Colon (tissue), 2 donors: ENCODE measurements at regions not wholly inside any gene's neighbourhood (a gene's known extent, or its start where the extent isn't known, plus 50 kb on each side); places are given as distances from the start of the nearest gene placed in this dataset.
"Not testable (repeated sequence)": the region's sequence is repeated elsewhere in the genome, so short reads cannot be mapped to it uniquely, and the experiment has no call there.

Experiments used
- FAIRE-seq: peaks from 2 replicates; lab custom pipeline; 2012; peaks lifted over from hg19 to GRCh38; lab: Jason Lieb, UNC
- donor health status: control.
- donor health status: control.

- FAIRE-seq: no peak
These were observed 391.6 kb upstream of the FKBP1C start for GRCh38 chr6:62819640-62820039.

- FAIRE-seq: no peak
These were observed 402.5 kb upstream of the FKBP1C start for GRCh38 chr6:62808565-62809293.

DNA sequence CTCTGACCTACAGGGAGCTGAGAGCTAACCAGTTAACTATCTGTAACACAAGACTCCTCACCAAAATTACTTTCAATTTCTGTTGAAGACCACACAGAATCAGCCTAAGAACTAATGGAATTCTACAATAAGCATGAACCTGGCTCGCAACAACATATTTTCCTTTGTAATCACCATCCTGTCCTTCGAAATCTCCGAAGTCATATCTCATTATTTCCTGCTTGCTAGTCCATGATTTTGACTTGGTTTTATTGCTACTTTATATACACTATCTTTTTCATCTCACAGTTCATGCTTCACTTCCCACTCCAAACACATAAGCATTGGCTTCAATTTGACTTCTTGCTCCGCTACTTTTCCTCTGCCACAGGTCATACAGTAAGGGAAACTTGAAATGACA lies 405.8 kb upstream of the FKBP1C start:
- no peak for FAIRE-seq

- no peak for FAIRE-seq
These were observed 408.2 kb upstream of the FKBP1C start for GRCh38 chr6:62803094-62803493.

DNA sequence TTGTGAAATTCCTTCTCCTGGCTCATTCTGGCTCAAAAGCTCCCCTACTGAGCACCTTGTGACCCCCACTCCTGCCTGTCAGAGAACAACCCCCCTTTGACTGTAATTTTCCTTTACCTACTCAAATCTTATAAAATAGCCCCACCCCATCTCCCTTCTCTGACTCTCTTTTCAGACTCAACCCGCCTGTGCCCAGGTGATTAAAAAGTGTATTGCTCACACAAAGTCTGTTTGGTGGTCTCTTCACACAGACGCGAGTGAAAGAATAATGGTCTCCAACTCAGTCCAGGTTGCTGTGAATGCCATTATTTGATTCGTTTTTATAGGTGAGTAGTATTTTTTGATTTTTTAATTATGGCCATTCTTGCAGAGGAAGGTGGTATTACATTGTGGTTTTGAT lies 414.1 kb upstream of the FKBP1C start:
- FAIRE-seq: no peak

- no peak for FAIRE-seq
These were observed 435.7 kb upstream of the FKBP1C start for GRCh38 chr6:62775427-62776022.

- FAIRE-seq: not testable (repeated sequence)
These were observed 445.1 kb upstream of the FKBP1C start for GRCh38 chr6:62766174-62766573.

DNA sequence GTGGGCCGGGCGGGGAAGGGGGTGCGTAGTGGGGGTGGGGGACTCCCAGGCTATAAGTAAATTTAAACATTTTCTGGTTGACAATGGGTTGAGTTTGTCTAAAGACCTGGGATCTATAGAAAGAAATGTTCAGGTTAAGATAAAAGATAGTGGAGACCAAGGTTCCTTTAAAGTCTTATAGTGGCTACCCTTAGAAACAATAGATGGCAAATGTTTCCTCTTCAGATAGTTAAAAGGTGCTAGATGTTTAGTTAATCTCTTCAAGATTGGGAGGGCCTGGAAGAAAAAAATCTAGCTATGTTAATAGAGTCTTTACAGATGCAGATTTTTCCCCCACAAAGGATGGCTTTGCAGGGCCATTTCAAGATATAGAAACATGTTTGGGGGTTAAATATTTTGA lies 446.4 kb upstream of the FKBP1C start:
- no peak for FAIRE-seq

GRCh38 chr6:62763125-62763912 lies 447.9 kb upstream of the FKBP1C start:
- FAIRE-seq: no peak

- no peak for FAIRE-seq
These were observed 460.9 kb upstream of the KHDRBS2 start for GRCh38 chr6:62746968-62747367.

DNA sequence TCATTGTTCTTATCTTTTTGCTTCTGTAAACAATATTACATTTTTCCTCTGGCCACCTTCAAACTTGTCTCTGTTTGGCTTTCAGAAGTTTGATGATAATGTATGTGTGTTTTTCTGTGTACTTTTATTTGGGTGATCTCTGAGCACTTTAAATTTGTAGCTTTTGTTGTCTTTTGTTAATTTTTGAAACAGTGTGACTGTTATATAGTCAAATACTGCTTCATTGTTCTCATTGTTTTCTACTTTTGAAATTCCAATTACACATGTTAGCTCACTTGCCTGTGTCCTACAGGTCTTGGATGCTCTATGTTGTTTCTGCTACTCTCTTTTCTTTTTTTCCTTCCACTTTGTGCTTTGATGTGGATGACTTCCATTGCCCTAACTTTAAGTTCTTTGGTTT lies 460.1 kb upstream of the KHDRBS2 start:
- no peak for FAIRE-seq

- no peak for FAIRE-seq
These were observed 454.6 kb upstream of the KHDRBS2 start for GRCh38 chr6:62740596-62740995.

GRCh38 chr6:62740171-62740570 lies 454.1 kb upstream of the KHDRBS2 start:
- FAIRE-seq: no peak

GRCh38 chr6:62737792-62738191 lies 451.8 kb upstream of the KHDRBS2 start:
- FAIRE-seq: peak; percentile 41

GRCh38 chr6:62721408-62721807 lies 435.4 kb upstream of the KHDRBS2 start:
- FAIRE-seq: no peak

DNA sequence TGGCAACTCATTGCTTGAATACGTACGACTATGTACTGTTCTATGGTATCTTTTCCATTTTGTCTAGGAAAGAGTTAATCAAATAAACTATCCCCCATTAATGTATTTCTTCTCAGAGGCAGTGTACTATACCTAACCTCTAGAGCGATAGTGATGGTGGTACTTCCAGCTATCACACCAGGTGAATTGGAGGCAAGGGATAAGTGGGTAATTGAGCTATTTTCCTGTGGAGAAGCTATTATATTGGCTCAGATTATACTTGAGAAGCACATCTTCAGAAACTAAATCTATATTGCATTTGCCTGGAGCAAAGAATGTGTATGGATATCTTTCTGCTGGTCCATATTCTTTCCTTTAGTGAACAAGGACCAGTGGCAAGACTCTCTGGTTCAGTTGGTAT lies 430.7 kb upstream of the KHDRBS2 start:
- no peak for FAIRE-seq

DNA sequence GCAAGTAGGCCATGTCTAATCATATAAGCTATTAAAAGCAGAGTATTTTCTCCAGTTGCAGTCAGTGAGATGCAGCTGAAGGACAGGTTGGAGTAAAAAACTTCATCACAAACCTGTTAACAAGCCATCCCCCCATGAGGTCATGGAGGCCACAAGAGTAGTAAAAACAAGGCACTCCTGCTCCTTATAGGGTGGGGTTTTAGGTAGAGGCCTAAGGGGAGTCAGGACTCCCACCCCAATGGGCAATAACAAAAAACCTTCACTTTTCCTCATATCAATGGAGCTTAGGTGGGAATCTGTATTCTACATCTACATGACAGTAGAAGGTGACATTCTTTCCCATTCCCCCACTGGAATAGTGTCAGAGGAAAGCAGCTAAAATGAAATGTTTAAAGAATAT lies 428.1 kb upstream of the KHDRBS2 start:
- no peak for FAIRE-seq

DNA sequence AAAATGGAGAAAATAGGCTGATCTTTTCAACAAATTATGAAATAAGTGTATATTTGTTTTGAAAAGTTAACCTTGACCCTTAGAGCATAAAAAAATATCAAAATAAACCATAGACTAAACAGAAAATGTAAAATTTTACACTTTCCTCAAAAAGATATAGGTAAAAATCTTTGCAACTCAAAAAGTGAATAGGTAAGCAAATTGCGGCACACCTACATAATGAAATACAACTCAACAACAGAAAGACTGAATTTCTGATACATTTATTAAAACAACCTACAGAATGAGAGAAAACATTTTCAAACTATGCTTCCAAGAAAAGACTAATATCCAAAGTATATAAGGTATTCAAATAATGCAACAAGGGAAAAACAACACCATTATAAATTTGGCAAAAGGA lies 425.7 kb upstream of the KHDRBS2 start:
- FAIRE-seq: no peak

DNA sequence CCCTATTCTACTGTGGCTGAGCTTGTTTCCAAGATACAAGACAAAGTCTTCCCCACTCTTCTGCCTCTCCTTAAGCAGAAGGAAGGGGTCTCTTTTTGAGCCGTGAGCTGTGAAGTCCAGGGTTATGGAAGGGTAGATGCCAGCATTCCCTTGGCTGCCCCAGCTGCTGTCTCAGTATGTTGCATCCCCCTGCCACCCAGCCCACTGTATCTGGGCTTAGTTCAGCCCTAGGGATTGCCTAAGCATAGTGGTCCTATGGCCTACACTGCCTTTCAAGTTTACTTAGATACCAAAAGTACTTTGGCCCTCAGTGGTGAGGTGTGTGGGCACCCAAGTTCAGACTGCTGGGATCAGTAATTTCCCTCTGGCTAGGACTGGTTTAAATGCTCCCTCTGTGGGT lies 421.9 kb upstream of the KHDRBS2 start:
- FAIRE-seq: no peak

- FAIRE-seq: no peak
These were observed 421.1 kb upstream of the KHDRBS2 start for GRCh38 chr6:62707156-62707555.

DNA sequence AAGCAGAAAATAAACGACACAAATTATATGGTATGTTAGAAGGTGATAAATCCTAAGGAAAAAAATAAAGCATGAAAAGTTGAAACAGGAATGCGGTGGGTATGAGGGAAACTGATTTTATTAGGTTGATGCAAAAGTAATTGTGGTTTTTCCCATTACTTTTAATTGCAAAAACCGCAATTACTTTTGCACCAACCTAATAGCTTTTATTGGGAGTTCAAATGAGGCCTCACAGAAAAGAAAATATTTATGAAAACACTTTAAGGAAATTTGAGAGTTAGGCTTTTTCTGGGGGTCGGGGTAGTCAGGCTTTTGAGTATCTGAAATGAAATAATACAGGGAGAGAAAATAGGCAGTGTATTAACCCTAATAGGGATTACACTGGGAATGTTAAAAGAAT lies 397.0 kb upstream of the KHDRBS2 start:
- FAIRE-seq: no peak

GRCh38 chr6:62681108-62681507 lies 395.1 kb upstream of the KHDRBS2 start:
- FAIRE-seq: no peak

DNA sequence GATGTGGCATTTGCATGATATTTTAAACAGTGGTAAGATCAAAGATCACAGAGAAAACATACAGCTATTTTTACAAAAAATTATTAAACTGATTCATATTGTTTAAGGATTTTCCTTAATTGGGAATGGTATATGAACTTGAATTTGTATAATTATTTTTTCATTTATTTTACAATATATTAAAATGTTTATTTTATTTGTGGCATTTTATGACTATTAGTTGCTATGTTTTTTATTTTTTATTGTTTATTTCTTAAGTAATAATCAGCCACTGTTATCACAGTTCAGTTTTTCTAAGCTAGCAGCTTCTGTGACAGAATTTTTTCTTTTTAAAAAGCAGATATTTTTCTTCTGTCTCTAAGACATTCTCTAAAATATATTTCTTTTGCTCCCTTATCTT lies 387.0 kb upstream of the KHDRBS2 start:
- FAIRE-seq: no peak
